ENCODE measurements at regions not wholly inside any gene's neighbourhood (a gene's known extent, or its start where the extent isn't known, plus 50 kb on each side); places are given as distances from the start of the nearest gene placed in this dataset.

GRCh38 chr18:56196495-56197225 is 441.7 kb downstream of the TXNL1 start:
- no peak for DNase-seq
- no peaks in the 10 kb centered on the region for H3K4me1 ChIP-seq
- no peak for ATAC-seq (ENCODE audit: low FRiP score in 2 of 2)
- H3K9me3 ChIP-seq = no peaks in the 10 kb centered on the region
- H3K4me3 ChIP-seq = no peak overlapping the region
- no peak for TF ChIP-seq CTCF (IDR thresholded peaks at IDR 0.05)
- TF ChIP-seq POLR2A (IDR thresholded peaks at IDR 0.05) = no peak
- TF ChIP-seq EP300 (IDR thresholded peaks at IDR 0.05) = no peak
- TF ChIP-seq POLR2AphosphoS5 (IDR thresholded peaks at IDR 0.05) = no peak
- H3K27me3 ChIP-seq = no peaks in the 10 kb centered on the region
- WGBS, 2 donors = 66 to 87% methylated on average over 1 of the region's 1 CpG
- H3K27ac ChIP-seq = no peak overlapping the region
- H3K36me3 ChIP-seq = no peaks in the 10 kb centered on the region

- TF ChIP-seq CTCF (IDR thresholded peaks at IDR 0.05) (no peak), POLR2A (IDR thresholded peaks at IDR 0.05) (no peak), POLR2AphosphoS5 (IDR thresholded peaks at IDR 0.05) (no peak), EP300 (IDR thresholded peaks at IDR 0.05) (no peak)
- WGBS, 2 donors = 85 to 97% methylated on average over 5 of the region's 5 CpGs
- ATAC-seq (ENCODE audit: low FRiP score in 2 of 2) (no peak), DNase-seq (no peak)
- Histone ChIP-seq H3K4me3 (no peak overlapping the region), H3K36me3 (no peaks in the 10 kb centered on the region), H3K27ac (no peak overlapping the region), H3K27me3 (no peaks in the 10 kb centered on the region), H3K9me3 (no peaks in the 10 kb centered on the region), H3K4me1 (no peaks in the 10 kb centered on the region)
These were observed 447.1 kb downstream of the TXNL1 start for GRCh38 chr18:56191334-56191733.

DNA sequence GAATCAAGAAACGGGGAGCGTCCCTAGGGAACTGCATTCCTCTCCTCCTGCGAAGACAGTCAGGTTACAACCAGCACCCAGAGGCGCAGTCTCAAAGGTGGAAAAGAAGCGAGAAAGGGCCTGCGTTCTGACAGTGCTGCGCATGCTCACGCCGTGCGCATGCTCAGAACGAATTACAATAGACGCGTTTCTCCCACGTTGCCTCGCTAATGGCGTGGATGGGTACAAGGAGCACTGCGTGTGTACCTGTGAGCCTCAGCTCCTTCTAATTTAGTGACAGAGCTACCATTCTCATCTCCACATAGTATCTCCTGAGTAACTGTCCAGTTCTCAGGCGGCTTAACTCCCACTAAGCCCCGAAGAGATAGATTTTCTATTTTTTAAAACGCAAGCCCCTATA is 448.8 kb downstream of the TXNL1 start:
- Histone ChIP-seq H3K9me3 (no peaks in the 10 kb centered on the region), H3K36me3 (no peaks in the 10 kb centered on the region), H3K4me3 (no peak overlapping the region), H3K27me3 (no peaks in the 10 kb centered on the region), H3K27ac (no peak overlapping the region), H3K4me1 (no peaks in the 10 kb centered on the region)
- TF ChIP-seq POLR2AphosphoS5 (IDR thresholded peaks at IDR 0.05) (no peak), CTCF (IDR thresholded peaks at IDR 0.05) (no peak), EP300 (IDR thresholded peaks at IDR 0.05) (no peak), POLR2A (IDR thresholded peaks at IDR 0.05) (no peak)
- ATAC-seq (ENCODE audit: low FRiP score in 2 of 2) (no peak), DNase-seq (peak in 1 of 2 donors; percentile 15)
- 93 to 94% methylated on average over 20 of the region's 20 CpGs for WGBS, 2 donors

DNA sequence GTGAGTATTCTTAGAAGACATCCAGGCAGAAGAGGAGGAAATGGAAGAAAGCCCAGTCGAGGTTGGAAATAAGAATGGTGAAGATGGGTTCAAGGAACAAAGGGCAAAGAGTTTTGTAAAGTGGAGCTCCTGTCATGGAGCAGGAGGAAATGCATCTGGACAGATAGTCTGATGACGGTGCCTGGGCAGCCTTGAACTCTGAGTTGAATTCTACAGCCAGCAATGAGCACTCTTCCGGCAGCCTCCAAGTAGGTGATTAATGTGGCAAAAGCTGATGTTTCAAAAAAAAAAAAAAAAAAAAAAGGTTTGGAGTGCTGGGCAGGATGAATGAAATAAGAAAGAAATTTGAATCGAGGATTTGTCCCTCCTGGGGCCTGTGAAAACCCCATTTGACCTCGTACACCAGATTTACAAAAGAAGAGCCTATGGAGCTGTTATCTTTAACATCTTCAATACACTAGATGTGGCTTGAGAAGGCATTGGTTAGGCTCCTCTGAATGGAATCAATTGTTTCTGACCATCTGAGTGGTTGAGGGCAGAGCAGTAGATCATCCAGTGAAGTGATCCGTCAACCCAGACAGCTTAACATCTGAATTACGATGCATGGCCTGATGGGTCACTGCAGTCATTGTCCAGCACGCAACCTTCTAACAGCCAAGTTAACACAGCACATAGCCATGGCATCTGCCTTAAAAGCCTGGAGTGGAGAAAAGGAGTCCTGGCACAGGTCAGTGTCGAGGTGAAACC is 449.7 kb downstream of the TXNL1 start:
- Histone ChIP-seq H3K4me3 (no peak overlapping the region), H3K27ac (no peak overlapping the region), H3K9me3 (no peaks in the 10 kb centered on the region), H3K27me3 (no peaks in the 10 kb centered on the region), H3K36me3 (no peaks in the 10 kb centered on the region), H3K4me1 (no peaks in the 10 kb centered on the region)
- DNase-seq = no peak
- TF ChIP-seq POLR2A (IDR thresholded peaks at IDR 0.05) (no peak), EP300 (IDR thresholded peaks at IDR 0.05) (no peak), CTCF (IDR thresholded peaks at IDR 0.05) (no peak), POLR2AphosphoS5 (IDR thresholded peaks at IDR 0.05) (no peak)
- 81 to 89% methylated on average over 9 of the region's 9 CpGs for WGBS, 2 donors
- ATAC-seq (ENCODE audit: low FRiP score in 2 of 2) = no peak
